ENCODE measurements at regions not wholly inside any gene's neighbourhood (a gene's known extent, or its start where the extent isn't known, plus 50 kb on each side); places are given as distances from the start of the nearest gene placed in this dataset.

DNA sequence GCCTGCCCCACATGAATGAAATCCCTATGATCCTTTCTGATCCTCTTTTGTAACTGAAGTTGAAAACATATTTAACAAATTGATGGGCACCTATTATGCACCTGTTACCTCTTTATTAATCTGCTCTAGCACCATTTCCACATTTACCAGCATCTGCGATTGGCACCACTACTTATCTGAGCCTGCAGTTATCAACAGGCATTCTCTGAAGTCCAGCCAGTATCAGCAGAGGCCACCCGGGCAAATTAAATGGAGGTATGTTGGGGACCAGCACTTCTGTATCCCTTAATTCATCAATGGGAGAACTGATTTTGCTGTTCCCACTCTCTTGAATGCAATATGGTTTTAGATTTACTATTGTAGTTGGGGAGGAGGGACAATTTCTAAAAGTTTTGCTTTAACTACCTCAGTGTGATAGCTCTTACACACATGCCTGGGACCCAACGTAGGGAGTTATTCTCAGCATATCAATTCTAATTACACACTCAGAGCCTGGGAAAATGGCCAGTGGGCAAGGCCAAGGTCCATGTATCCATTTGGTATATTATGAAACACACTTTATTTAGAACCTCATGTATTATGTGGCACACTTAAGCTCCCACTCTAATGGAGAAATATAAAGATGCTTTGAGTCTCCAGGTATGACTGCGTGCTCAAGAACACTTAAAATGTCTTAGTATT, 1927.1 kb upstream of the PCDH7 start:
- no peak overlapping the region for H3K4me3 ChIP-seq (ENCODE audit: low read length)
- TF ChIP-seq, protein P1, sequence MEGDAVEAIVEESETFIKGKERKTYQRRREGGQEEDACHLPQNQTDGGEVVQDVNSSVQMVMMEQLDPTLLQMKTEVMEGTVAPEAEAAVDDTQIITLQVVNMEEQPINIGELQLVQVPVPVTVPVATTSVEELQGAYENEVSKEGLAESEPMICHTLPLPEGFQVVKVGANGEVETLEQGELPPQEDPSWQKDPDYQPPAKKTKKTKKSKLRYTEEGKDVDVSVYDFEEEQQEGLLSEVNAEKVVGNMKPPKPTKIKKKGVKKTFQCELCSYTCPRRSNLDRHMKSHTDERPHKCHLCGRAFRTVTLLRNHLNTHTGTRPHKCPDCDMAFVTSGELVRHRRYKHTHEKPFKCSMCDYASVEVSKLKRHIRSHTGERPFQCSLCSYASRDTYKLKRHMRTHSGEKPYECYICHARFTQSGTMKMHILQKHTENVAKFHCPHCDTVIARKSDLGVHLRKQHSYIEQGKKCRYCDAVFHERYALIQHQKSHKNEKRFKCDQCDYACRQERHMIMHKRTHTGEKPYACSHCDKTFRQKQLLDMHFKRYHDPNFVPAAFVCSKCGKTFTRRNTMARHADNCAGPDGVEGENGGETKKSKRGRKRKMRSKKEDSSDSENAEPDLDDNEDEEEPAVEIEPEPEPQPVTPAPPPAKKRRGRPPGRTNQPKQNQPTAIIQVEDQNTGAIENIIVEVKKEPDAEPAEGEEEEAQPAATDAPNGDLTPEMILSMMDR (IDR thresholded peaks at IDR 0.05; ENCODE audit: insufficient read depth, low read depth, low read length, missing control alignments): no peak
- DNase-seq (ENCODE audit: low read depth): no peak

DNA sequence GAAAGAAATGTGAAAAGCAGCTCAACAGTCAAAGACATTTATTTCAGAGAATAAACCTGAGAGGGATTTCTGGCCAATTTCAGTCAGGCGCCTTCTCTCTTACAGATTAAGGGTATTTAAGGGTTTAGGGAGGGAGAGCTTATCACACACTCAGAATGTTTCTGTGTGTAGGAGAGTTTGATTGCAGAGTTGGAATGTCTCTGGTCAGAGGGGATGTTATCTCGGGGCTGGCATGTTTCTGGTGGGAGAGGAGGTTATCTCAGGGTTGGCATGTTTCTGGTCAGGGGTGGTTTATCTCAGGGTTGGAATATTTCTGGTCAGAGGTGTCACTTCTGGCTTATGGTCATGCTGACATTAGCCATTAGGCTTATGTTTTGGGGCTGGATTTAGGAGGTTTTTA, 1920.5 kb upstream of the PCDH7 start:
- no peak for DNase-seq (ENCODE audit: low read depth)
- TF ChIP-seq, protein P1 (IDR thresholded peaks at IDR 0.05; ENCODE audit: insufficient read depth, low read depth, low read length, missing control alignments): no peak
- no peak overlapping the region for H3K4me3 ChIP-seq (ENCODE audit: low read length)

DNA sequence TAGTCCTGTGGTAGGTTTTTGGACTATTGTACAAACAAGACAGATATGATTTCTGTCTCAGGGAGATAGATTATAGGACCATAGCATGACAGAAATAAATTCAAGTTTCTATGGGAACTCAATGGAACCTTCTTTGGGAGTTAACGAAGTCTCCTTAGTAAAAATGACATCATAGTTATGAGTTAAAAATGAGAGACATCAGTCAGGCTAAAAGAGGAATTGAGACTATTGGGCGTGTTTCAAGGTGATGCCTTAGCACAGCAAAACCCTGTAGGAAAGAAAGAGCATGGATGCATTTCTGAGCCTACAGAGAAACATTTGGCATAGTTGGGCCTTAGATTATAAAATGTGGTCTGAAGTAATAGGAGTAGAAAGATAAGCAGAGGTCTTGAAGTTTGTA, 1909.1 kb upstream of the PCDH7 start:
- H3K4me3 ChIP-seq (ENCODE audit: low read length): no peak overlapping the region
- DNase-seq (ENCODE audit: low read depth): no peak
- TF ChIP-seq, protein P1 (IDR thresholded peaks at IDR 0.05; ENCODE audit: insufficient read depth, low read depth, low read length, missing control alignments): no peak

DNA sequence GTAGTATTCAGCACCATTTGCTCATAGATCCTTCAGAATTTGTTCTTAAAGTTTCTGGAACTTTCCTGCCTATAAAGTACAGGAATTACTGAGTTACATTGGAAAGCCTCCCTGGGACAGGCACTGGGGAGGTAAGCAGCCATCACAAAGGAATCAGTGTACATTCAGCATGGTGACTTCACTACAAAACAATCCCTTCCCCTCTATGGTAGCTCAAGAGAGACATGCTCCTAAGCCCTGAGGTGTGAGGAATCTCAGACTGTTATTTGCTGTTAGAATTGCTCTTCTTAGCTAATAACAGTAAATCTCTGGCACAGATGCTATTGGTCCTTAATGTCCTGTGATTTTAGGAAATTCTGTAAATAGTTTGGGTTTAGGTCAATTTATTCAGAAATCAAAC, 1898.0 kb upstream of the PCDH7 start:
- H3K4me3 ChIP-seq (ENCODE audit: low read length): no peak overlapping the region
- TF ChIP-seq, protein P1 (IDR thresholded peaks at IDR 0.05; ENCODE audit: insufficient read depth, low read depth, low read length, missing control alignments): no peak
- peak; percentile 2 for DNase-seq (ENCODE audit: low read depth)

DNA sequence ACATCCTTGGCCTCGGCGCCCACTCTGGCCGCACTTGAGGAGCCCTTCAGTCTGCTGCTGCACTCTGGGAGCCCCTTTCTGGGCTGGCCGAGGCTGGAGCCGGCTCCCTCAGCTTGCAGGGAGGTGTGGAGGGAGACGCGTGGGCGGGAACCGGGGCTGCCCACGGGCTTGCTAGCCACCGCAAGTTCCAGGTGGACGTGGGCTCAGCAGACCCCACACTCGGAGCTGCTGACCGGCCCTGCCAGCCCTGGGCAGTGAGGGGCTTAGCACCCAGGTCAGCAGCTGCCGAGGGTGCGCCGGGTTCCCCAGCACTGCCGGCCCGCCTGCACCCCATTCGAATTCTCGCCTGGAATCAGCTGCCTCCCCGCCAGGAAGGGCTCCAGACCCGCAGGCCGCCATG, 1892.3 kb upstream of the PCDH7 start:
- no peak overlapping the region for H3K4me3 ChIP-seq (ENCODE audit: low read length)
- no peak for DNase-seq (ENCODE audit: low read depth)
- TF ChIP-seq, protein P1 (IDR thresholded peaks at IDR 0.05; ENCODE audit: insufficient read depth, low read depth, low read length, missing control alignments): no peak

DNA sequence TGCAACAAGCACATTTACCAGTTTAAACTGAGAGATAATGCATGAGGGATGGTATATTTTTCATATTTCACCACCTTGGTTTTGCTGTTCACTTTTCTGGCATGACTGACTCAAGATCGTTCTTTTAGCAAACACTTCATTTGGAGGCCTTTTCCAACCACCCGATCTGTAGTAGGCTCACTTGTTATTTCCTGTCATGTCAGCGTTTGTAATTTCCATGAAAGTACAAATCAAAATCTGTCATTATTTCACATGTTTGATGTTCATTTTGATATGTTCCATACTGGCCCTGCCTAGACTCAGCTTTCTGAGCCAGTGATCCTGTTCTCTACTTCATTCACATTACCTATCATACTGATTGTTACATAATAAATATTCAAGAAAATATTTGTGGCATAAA, 1888.3 kb upstream of the PCDH7 start:
- TF ChIP-seq, protein P1 (IDR thresholded peaks at IDR 0.05; ENCODE audit: insufficient read depth, low read depth, low read length, missing control alignments): no peak
- DNase-seq (ENCODE audit: low read depth): no peak
- H3K4me3 ChIP-seq (ENCODE audit: low read length): no peak overlapping the region

DNA sequence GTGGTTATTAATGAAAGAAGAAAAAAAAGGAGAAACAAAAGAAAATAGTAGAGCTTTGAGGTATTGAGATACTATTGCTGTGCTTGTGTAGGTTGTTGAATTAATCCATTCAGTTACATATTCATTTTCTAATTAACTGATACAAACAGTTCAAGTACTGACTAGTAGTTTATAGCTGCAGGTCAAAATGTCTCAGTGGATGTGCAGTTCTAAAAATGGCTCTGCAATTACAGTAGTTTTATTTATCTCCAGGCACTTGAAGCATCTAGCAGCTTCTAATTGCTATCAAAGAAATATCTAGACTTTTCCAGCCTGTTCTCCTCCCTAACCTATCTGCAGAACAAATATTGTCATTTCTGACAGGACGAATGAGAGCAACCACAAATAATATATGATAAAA, 1887.7 kb upstream of the PCDH7 start:
- DNase-seq (ENCODE audit: low read depth): no peak
- H3K4me3 ChIP-seq (ENCODE audit: low read length): no peak overlapping the region
- TF ChIP-seq, protein P1 (IDR thresholded peaks at IDR 0.05; ENCODE audit: insufficient read depth, low read depth, low read length, missing control alignments): no peak
